GM18868 (cell line): ENCODE measurements at regions not wholly inside any gene's neighbourhood (a gene's known extent, or its start where the extent isn't known, plus 50 kb on each side); places are given as distances from the start of the nearest gene placed in this dataset.

ENCODE experiments used
- ATAC-seq: cut with Tn5 transposase; IDR thresholded peaks from one replicate; pipeline ENCODE4 v1.9.1; 2021; ENCODE audit warnings: mild to moderate bottlenecking, moderate library complexity; ENCODE audit not compliant: unreplicated experiment

DNA sequence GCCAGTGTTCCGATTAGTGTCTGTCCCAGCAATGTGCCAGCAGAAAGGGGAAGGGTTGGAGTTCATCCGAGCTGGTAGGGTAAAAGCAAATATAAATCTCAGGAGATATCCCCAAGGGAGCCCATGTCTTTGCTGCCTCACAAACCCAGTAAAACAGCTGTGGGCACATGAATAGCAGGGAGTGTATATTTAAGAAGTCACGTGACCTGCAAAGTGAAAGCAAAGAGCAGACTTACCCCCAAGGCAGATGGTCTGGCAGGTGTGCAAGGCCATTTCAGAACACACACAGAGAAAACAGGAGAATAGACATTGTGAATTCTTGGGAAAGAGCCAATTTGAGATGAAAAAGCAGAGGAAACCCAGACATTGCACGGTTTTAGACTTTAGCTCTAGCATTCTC is 574.1 kb downstream of the TGIF2LY start:
- ATAC-seq = peak; percentile 88
